NCI-H2227 treated with DMSO at 0.1 percent for 48 hours (cell line): ENCODE measurements at regions not wholly inside any gene's neighbourhood (a gene's known extent, or its start where the extent isn't known, plus 50 kb on each side); places are given as distances from the start of the nearest gene placed in this dataset.
"Not testable (repeated sequence)": the region's sequence is repeated elsewhere in the genome, so short reads cannot be mapped to it uniquely, and the experiment has no call there.

ENCODE experiments used
- DNase-seq: peaks from one replicate; lab custom pipeline; 2025; lab: John Stamatoyannopoulos, UW

GRCh38 chr12:18008642-18009041 lies 81.4 kb downstream of the RERGL start:
- DNase-seq, result no peak

- DNase-seq, result no peak
Observed at GRCh38 chr12:17999174-17999801, 90.7 kb downstream of the RERGL start.

GRCh38 chr12:17992002-17992656 lies 97.9 kb downstream of the RERGL start:
- peak; percentile 19 for DNase-seq

- no peak for DNase-seq
Observed at GRCh38 chr12:17982556-17982955, 107.4 kb downstream of the RERGL start.

GRCh38 chr12:17976202-17976601 lies 113.8 kb downstream of the RERGL start:
- peak; percentile 74 for DNase-seq

- DNase-seq, result peak; percentile 74
Observed at GRCh38 chr12:17975763-17976162, 114.2 kb downstream of the RERGL start.

- DNase-seq, result no peak
Observed at GRCh38 chr12:17975239-17975638, 114.8 kb downstream of the RERGL start.

GRCh38 chr12:17971850-17972249 lies 118.1 kb downstream of the RERGL start:
- no peak for DNase-seq

- no peak for DNase-seq
Observed at GRCh38 chr12:17954788-17955187, 135.2 kb downstream of the RERGL start.

GRCh38 chr12:17950898-17951297 lies 139.1 kb downstream of the RERGL start:
- DNase-seq, result no peak

GRCh38 chr12:17949558-17950141 lies 140.3 kb downstream of the RERGL start:
- no peak for DNase-seq

GRCh38 chr12:17928708-17929366 lies 161.2 kb downstream of the RERGL start:
- peak; percentile 16 for DNase-seq

- DNase-seq, result no peak
Observed at GRCh38 chr12:17918013-17918412, 172.0 kb downstream of the RERGL start.

- no peak for DNase-seq
Observed at GRCh38 chr12:17884581-17884980, 205.4 kb downstream of the RERGL start.

GRCh38 chr12:17878714-17879113 lies 211.3 kb downstream of the RERGL start:
- DNase-seq, result no peak

GRCh38 chr12:17875230-17875629 lies 214.8 kb downstream of the RERGL start:
- no peak for DNase-seq

GRCh38 chr12:17866802-17867201 lies 223.2 kb downstream of the RERGL start:
- no peak for DNase-seq

- DNase-seq, result not testable (repeated sequence)
Observed at GRCh38 chr12:17855548-17855947, 234.4 kb downstream of the RERGL start.

GRCh38 chr12:17853054-17853453 lies 236.9 kb downstream of the RERGL start:
- DNase-seq, result no peak

GRCh38 chr12:17841496-17841895 lies 248.5 kb downstream of the RERGL start:
- DNase-seq, result no peak

GRCh38 chr12:17829813-17830212 lies 260.2 kb downstream of the RERGL start:
- no peak for DNase-seq

- no peak for DNase-seq
Observed at GRCh38 chr12:17818931-17819330, 271.1 kb downstream of the RERGL start.

- no peak for DNase-seq
Observed at GRCh38 chr12:17810399-17810798, 279.6 kb downstream of the RERGL start.
